ENCODE measurements at regions not wholly inside any gene's neighbourhood (a gene's known extent, or its start where the extent isn't known, plus 50 kb on each side); places are given as distances from the start of the nearest gene placed in this dataset.

GRCh38 chr9:32260151-32260862 lies 124.1 kb upstream of the ACO1 start:
- TF ChIP-seq POLR2A (IDR thresholded peaks at IDR 0.05): no peak
- TF ChIP-seq, protein P1, sequence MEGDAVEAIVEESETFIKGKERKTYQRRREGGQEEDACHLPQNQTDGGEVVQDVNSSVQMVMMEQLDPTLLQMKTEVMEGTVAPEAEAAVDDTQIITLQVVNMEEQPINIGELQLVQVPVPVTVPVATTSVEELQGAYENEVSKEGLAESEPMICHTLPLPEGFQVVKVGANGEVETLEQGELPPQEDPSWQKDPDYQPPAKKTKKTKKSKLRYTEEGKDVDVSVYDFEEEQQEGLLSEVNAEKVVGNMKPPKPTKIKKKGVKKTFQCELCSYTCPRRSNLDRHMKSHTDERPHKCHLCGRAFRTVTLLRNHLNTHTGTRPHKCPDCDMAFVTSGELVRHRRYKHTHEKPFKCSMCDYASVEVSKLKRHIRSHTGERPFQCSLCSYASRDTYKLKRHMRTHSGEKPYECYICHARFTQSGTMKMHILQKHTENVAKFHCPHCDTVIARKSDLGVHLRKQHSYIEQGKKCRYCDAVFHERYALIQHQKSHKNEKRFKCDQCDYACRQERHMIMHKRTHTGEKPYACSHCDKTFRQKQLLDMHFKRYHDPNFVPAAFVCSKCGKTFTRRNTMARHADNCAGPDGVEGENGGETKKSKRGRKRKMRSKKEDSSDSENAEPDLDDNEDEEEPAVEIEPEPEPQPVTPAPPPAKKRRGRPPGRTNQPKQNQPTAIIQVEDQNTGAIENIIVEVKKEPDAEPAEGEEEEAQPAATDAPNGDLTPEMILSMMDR (IDR thresholded peaks at IDR 0.05): no peak

All from right lobe of liver (tissue), 4 donors.